ENCODE measurements at regions not wholly inside any gene's neighbourhood (a gene's known extent, or its start where the extent isn't known, plus 50 kb on each side); places are given as distances from the start of the nearest gene placed in this dataset.

DNA sequence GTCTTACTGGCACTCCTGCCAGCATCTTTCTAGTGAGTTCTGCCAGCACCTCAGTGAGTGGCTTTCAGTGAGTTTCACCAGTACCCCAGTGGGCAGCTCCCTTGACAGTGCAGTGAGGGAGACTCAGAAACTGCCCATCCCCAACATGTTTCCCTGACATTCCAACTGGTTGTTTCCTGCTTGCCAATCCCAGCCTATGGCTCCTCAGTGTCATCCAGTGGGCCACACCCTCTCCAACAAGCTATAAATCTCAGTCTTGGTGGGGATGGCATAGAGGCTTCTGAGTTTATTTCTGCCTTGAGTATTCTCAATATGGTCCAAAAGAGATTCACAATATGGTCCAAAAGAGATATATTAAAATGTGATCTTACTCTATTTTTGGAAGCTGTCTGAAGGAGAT is 461.2 kb upstream of the NR3C2 start:
- no peak for TF ChIP-seq EZH2 (IDR thresholded peaks at IDR 0.05; ENCODE audit: borderline replicate concordance, insufficient read depth, low read depth, low read length, poor library complexity, severe bottlenecking)
- TF ChIP-seq, protein P1, sequence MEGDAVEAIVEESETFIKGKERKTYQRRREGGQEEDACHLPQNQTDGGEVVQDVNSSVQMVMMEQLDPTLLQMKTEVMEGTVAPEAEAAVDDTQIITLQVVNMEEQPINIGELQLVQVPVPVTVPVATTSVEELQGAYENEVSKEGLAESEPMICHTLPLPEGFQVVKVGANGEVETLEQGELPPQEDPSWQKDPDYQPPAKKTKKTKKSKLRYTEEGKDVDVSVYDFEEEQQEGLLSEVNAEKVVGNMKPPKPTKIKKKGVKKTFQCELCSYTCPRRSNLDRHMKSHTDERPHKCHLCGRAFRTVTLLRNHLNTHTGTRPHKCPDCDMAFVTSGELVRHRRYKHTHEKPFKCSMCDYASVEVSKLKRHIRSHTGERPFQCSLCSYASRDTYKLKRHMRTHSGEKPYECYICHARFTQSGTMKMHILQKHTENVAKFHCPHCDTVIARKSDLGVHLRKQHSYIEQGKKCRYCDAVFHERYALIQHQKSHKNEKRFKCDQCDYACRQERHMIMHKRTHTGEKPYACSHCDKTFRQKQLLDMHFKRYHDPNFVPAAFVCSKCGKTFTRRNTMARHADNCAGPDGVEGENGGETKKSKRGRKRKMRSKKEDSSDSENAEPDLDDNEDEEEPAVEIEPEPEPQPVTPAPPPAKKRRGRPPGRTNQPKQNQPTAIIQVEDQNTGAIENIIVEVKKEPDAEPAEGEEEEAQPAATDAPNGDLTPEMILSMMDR (IDR thresholded peaks at IDR 0.05) = no peak

Data from B cell (primary cell).